Panc1 (cell line): ENCODE measurements at regions not wholly inside any gene's neighbourhood (a gene's known extent, or its start where the extent isn't known, plus 50 kb on each side); places are given as distances from the start of the nearest gene placed in this dataset.
A peak's percentile ranks its signal among the peaks of the same experiment; 100 is the strongest.

Source experiments
- ATAC-seq: fragments of 200-7000 bp; cut with Tn5 transposase; 2 replicates; pipeline ENCODE4 v1.9.1; 2020; ENCODE audit warnings: mild to moderate bottlenecking, moderate library complexity
- BruUV-seq: library from RNA; stranded (reverse); fragments of 400-500 nt; replicated peaks from 2 replicates; lab custom pipeline; 2021; lab: Mats Ljungman, UMichigan
- CTCF ChIA-PET: fragments of 300-600 bp; sonication (Branson Sonifier 250); formaldehyde crosslinking; loops from one replicate; lab custom pipeline; 2022; ENCODE audit warnings: antibody characterized with exemption; lab: Charles Lee
- POLR2A ChIA-PET: fragments of 300-600 bp; sonication (Branson Sonifier 250); formaldehyde crosslinking; loops from one replicate; lab custom pipeline; 2022; ENCODE audit warnings: antibody characterized with exemption; lab: Charles Lee
- DNase-seq: peaks from one replicate; pipeline ENCODE4 v3.0.0-alpha.2; 2010; ENCODE audit warnings: low read depth, low spot score
- H3K27ac ChIP-seq: 2 replicates; pipeline ENCODE4 v1.5.1; 2011; ENCODE audit warnings: mild to moderate bottlenecking, low read length, inconsistent platforms
- H3K27me3 ChIP-seq: fragments of 200-500 bp; sonication (Bioruptor generic); 2 replicates; pipeline ENCODE4 v1.6.0; 2014; ENCODE audit warnings: low read length, inconsistent platforms; ENCODE audit not compliant: control insufficient read depth, insufficient read depth
- H3K36me3 ChIP-seq: fragments of 200-500 bp; sonication (Bioruptor generic); 2 replicates; pipeline ENCODE4 v1.5.1; 2014; ENCODE audit warnings: inconsistent platforms, mild to moderate bottlenecking, low read length, moderate library complexity; ENCODE audit not compliant: control insufficient read depth, insufficient read depth
- H3K4me1 ChIP-seq: 2 replicates; pipeline ENCODE4 v1.5.1; 2011; ENCODE audit warnings: inconsistent platforms, mild to moderate bottlenecking, low read length, moderate library complexity; ENCODE audit not compliant: control insufficient read depth, insufficient read depth
- H3K4me3 ChIP-seq, 2 experiments: 2 replicates each; pipeline ENCODE4 v1.5.1; 2011 to 2012; ENCODE audit warnings: low read depth in 2 of 2, low read length in 2 of 2, mild to moderate bottlenecking in 2 of 2, inconsistent platforms in 1 of 2, moderate library complexity in 1 of 2
- H3K9me3 ChIP-seq: fragments of 200-500 bp; sonication (Bioruptor generic); 2 replicates; pipeline ENCODE4 v1.5.1; 2014; ENCODE audit warnings: low read depth, mild to moderate bottlenecking, inconsistent platforms, low read length, moderate library complexity; ENCODE audit not compliant: control insufficient read depth, insufficient read depth
- CTCF ChIP-seq: fragments of 450-650 bp; IDR thresholded peaks from 2 replicates; pipeline ENCODE4 v1.5.1; 2017; ENCODE audit warnings: mild to moderate bottlenecking
- POLR2AphosphoS5 ChIP-seq: IDR thresholded peaks from 2 replicates; pipeline ENCODE4 v1.6.1; 2012; ENCODE audit warnings: mild to moderate bottlenecking, low read depth, low read length, moderate library complexity
- REST ChIP-seq, 2 experiments: IDR thresholded peaks; 2 replicates each; pipeline ENCODE4 v1.6.1; 2011 to 2012; ENCODE audit warnings: low read depth in 2 of 2, control low read depth in 1 of 2, low read length in 1 of 2, mild to moderate bottlenecking in 1 of 2, moderate library complexity in 1 of 2; ENCODE audit not compliant: insufficient read depth in 1 of 2
- SIN3A ChIP-seq: IDR thresholded peaks from 2 replicates; pipeline ENCODE4 v1.6.1; 2012; ENCODE audit warnings: low read depth, mild to moderate bottlenecking, low read length, moderate library complexity, borderline replicate concordance; ENCODE audit not compliant: insufficient read depth
- TCF7L2 ChIP-seq: IDR thresholded peaks from 2 replicates; pipeline ENCODE4 v1.6.1; 2011; ENCODE audit warnings: mild to moderate bottlenecking, low read depth, low read length, inconsistent platforms
- in situ Hi-C: cut with HindIII; loops from 2 replicates; pipeline ENCODE4 v1.10.0; 2016; ENCODE audit warnings: low sequenced_read_pairs, low pct_unique_long_range_greater_than_20kb
- intact Hi-C: fragments of 100-400 bp; cut with micrococcal nuclease; formaldehyde crosslinking; loops from one replicate; pipeline ENCODE4 v1.10.0; 2022; ENCODE audit not compliant: unreplicated experiment

- no peaks in the 10 kb centered on the region for H3K4me1 ChIP-seq
- H3K27ac ChIP-seq = no peak overlapping the region
- ChIA-PET POLR2A (no interaction called here), CTCF (no interaction called here)
- DNase-seq (no peak), ATAC-seq (no peak)
- in situ Hi-C loops = no loop called here
- TF ChIP-seq REST (IDR thresholded peaks at IDR 0.05; ENCODE audit: insufficient read depth in 1 of 2, low read depth in 2 of 2, low read length in 1 of 2) (no peak), CTCF (no peak), POLR2AphosphoS5 (no peak), TCF7L2 (no peak), SIN3A (no peak)
- no peaks in the 10 kb centered on the region for H3K36me3 ChIP-seq
- no TSS peak for BruUV-seq
- H3K9me3 ChIP-seq = no peaks in the 10 kb centered on the region
- H3K27me3 ChIP-seq = no peaks in the 10 kb centered on the region
- no peak overlapping the region for H3K4me3 ChIP-seq
- intact Hi-C loops = no loop called here
Observed at GRCh38 chr2:193867454-193867853, 1672.7 kb upstream of the TMEFF2 start.

- in situ Hi-C loops (no loop called here), intact Hi-C loops (no loop called here)
- Histone ChIP-seq H3K9me3 (no peaks in the 10 kb centered on the region), H3K27me3 (no peaks in the 10 kb centered on the region), H3K36me3 (no peaks in the 10 kb centered on the region), H3K27ac (no peak overlapping the region), H3K4me3 (no peak overlapping the region), H3K4me1 (no peaks in the 10 kb centered on the region)
- no peak for ATAC-seq
- no peak for DNase-seq
- no TSS peak for BruUV-seq
- POLR2A ChIA-PET = no interaction called here
- TF ChIP-seq TCF7L2 = no peak
- TF ChIP-seq CTCF = peak; percentile 10; the same call in 1 of the 2 replicates
- CTCF ChIA-PET = no interaction called here
Observed at GRCh38 chr2:193861557-193861956, 1666.8 kb upstream of the TMEFF2 start.
